Astrocyte (in vitro differentiated cells and primary cell): ENCODE measurements at regions not wholly inside any gene's neighbourhood (a gene's known extent, or its start where the extent isn't known, plus 50 kb on each side); places are given as distances from the start of the nearest gene placed in this dataset.

Experiments used
- CTCF ChIP-seq: IDR thresholded peaks from 2 replicates; pipeline ENCODE4 v1.5.1; 2011; ENCODE audit warnings: low read depth, mild to moderate bottlenecking, inconsistent platforms, low read length, moderate library complexity; ENCODE audit not compliant: insufficient read depth
- EZH2 ChIP-seq: IDR thresholded peaks from 2 replicates; pipeline ENCODE4 v1.6.1; 2012; ENCODE audit warnings: mild to moderate bottlenecking, low read length, inconsistent platforms; ENCODE audit not compliant: insufficient read depth

- TF ChIP-seq CTCF (no peak), EZH2 (no peak)
These were observed 314.4 kb downstream of the ANKRD30A start for GRCh38 chr10:37439826-37440225.
